Left lung (tissue), 4 donors: ENCODE measurements at regions not wholly inside any gene's neighbourhood (a gene's known extent, or its start where the extent isn't known, plus 50 kb on each side); places are given as distances from the start of the nearest gene placed in this dataset.

ENCODE experiments used
- ATAC-seq: fragments of 200-7000 bp; cut with Tn5 transposase; one replicate; pipeline ENCODE4 v1.9.1; 2020; ENCODE audit warnings: moderate library complexity
- DNase-seq, 4 donors: peaks; one replicate each; pipeline ENCODE4 v3.0.0-alpha.2; 2013 to 2020
- H3K27ac ChIP-seq, 2 donors: fragments of 200-600 bp; sonication (generic) in 1 of 2; one replicate each; pipeline versions ENCODE4 v1.5.0 to v1.8.0; 2020 to 2021
- H3K27me3 ChIP-seq, 2 donors: fragments of 200-600 bp; sonication (generic) in 1 of 2; one replicate each; pipeline versions ENCODE4 v1.5.0 to v1.8.0; 2020 to 2021
- H3K36me3 ChIP-seq, 2 donors: fragments of 200-600 bp; sonication (generic) in 1 of 2; one replicate each; pipeline versions ENCODE4 v1.5.0 to v1.8.0; 2020 to 2021
- H3K4me1 ChIP-seq, 2 donors: fragments of 200-600 bp; one replicate each; pipeline ENCODE4 v1.8.0; 2021
- H3K4me3 ChIP-seq, 2 donors: fragments of 200-600 bp; sonication (generic) in 1 of 2; one replicate each; pipeline versions ENCODE4 v1.5.0 to v1.8.0; 2020 to 2021; ENCODE audit warnings: mild to moderate bottlenecking in 1 of 2
- H3K9me3 ChIP-seq, 2 donors: fragments of 200-600 bp; sonication (generic) in 1 of 2; one replicate each; pipeline versions ENCODE4 v1.5.0 to v1.8.0; 2020 to 2021
- CTCF ChIP-seq, 2 donors: fragments of 200-600 bp; sonication (generic) in 1 of 2; IDR thresholded peaks; one replicate each; pipeline versions ENCODE4 v1.5.0 to v1.8.0; 2021; ENCODE audit warnings: antibody characterized with exemption in 2 of 2
- intact Hi-C, 2 donors: fragments of 100-400 bp; cut with DNase I; formaldehyde crosslinking; loops; one replicate each; pipeline versions ENCODE4 v1.11.2 to v1.14.2; 2022
- donor health status: DM: no; HTN: yes; CAD: no.
- donor health status: DM: no; HTN: no; CAD: no.

GRCh38 chr4:75146223-75146622, 213.3 kb downstream of the PARM1 start:
- Histone ChIP-seq H3K9me3 (peaks cover 0 to 2% of the 10 kb centered on the region in 2 donors), H3K27me3 (no peaks in the 10 kb centered on the region), H3K4me1 (no peaks in the 10 kb centered on the region), H3K4me3 (no peak overlapping the region), H3K36me3 (no peaks in the 10 kb centered on the region), H3K27ac (no peak overlapping the region)
- intact Hi-C loops: no loop called here
- ATAC-seq (no peak), DNase-seq (no peak)
- no peak for TF ChIP-seq CTCF (IDR thresholded peaks at IDR 0.05)

- no peaks in the 10 kb centered on the region for H3K27me3 ChIP-seq
- H3K27ac ChIP-seq: no peak overlapping the region
- no peaks in the 10 kb centered on the region for H3K4me1 ChIP-seq
- DNase-seq (no peak), ATAC-seq (no peak)
- H3K9me3 ChIP-seq: peaks cover 0 to 2% of the 10 kb centered on the region in 2 donors
- no peak for TF ChIP-seq CTCF (IDR thresholded peaks at IDR 0.05)
- H3K36me3 ChIP-seq: no peaks in the 10 kb centered on the region
- no peak overlapping the region for H3K4me3 ChIP-seq
- intact Hi-C loops: no loop called here
Observed at GRCh38 chr4:75144475-75144874, 211.6 kb downstream of the PARM1 start.

GRCh38 chr4:75142850-75143249, 209.9 kb downstream of the PARM1 start:
- Histone ChIP-seq H3K4me1 (no peaks in the 10 kb centered on the region), H3K36me3 (no peaks in the 10 kb centered on the region), H3K27me3 (no peaks in the 10 kb centered on the region), H3K4me3 (no peak overlapping the region), H3K27ac (no peak overlapping the region), H3K9me3 (no peaks in the 10 kb centered on the region)
- no peak for TF ChIP-seq CTCF (IDR thresholded peaks at IDR 0.05)
- no peak for ATAC-seq
- intact Hi-C loops: no loop called here
- no peak for DNase-seq

GRCh38 chr4:75142382-75142781, 209.5 kb downstream of the PARM1 start:
- H3K36me3 ChIP-seq: no peaks in the 10 kb centered on the region
- H3K27me3 ChIP-seq: no peaks in the 10 kb centered on the region
- intact Hi-C loops: no loop called here
- DNase-seq (no peak), ATAC-seq (no peak)
- no peak overlapping the region for H3K4me3 ChIP-seq
- no peak overlapping the region for H3K27ac ChIP-seq
- no peaks in the 10 kb centered on the region for H3K4me1 ChIP-seq
- H3K9me3 ChIP-seq: no peaks in the 10 kb centered on the region
- no peak for TF ChIP-seq CTCF (IDR thresholded peaks at IDR 0.05)

- TF ChIP-seq CTCF (IDR thresholded peaks at IDR 0.05): no peak
- Histone ChIP-seq H3K9me3 (no peaks in the 10 kb centered on the region), H3K27ac (no peak overlapping the region), H3K27me3 (no peaks in the 10 kb centered on the region), H3K4me3 (no peak overlapping the region), H3K4me1 (no peaks in the 10 kb centered on the region), H3K36me3 (no peaks in the 10 kb centered on the region)
- DNase-seq (no peak), ATAC-seq (no peak)
- intact Hi-C loops: no loop called here
Observed at GRCh38 chr4:75141162-75141561, 208.2 kb downstream of the PARM1 start.
